H9 (cell line): ENCODE measurements at regions not wholly inside any gene's neighbourhood (a gene's known extent, or its start where the extent isn't known, plus 50 kb on each side); places are given as distances from the start of the nearest gene placed in this dataset.
A peak's percentile ranks its signal among the peaks of the same experiment; 100 is the strongest.

ENCODE experiments used
- DNase-seq: peaks from one replicate; pipeline ENCODE4 v3.0.0-alpha.2; 2017
- H2AFZ ChIP-seq: one replicate; pipeline ENCODE4 v1.6.1; 2013; ENCODE audit warnings: mild to moderate bottlenecking, low read length, control low read depth, moderate library complexity
- H2AK5ac ChIP-seq: 2 replicates; pipeline ENCODE4 v1.6.1; 2013; ENCODE audit warnings: low read length, control low read depth, mixed read lengths; ENCODE audit not compliant: insufficient read length
- H2BK120ac ChIP-seq: one replicate; pipeline ENCODE4 v1.6.1; 2013; ENCODE audit warnings: low read depth, mild to moderate bottlenecking, low read length, control low read depth, inconsistent platforms; ENCODE audit not compliant: poor library complexity, severe bottlenecking
- H2BK12ac ChIP-seq: 2 replicates; pipeline ENCODE4 v1.6.1; 2013; ENCODE audit warnings: low read length, control low read depth, mixed read lengths, low read depth; ENCODE audit not compliant: insufficient read length
- H2BK15ac ChIP-seq: 2 replicates; pipeline ENCODE4 v1.6.1; 2013; ENCODE audit warnings: low read depth, low read length, control low read depth
- H2BK20ac ChIP-seq: one replicate; pipeline ENCODE4 v1.6.1; 2013; ENCODE audit warnings: low read depth, mild to moderate bottlenecking, low read length, control low read depth, inconsistent platforms; ENCODE audit not compliant: poor library complexity, severe bottlenecking
- H2BK5ac ChIP-seq: 2 replicates; pipeline ENCODE4 v1.6.1; 2013; ENCODE audit warnings: low read length, control low read depth, mixed read lengths; ENCODE audit not compliant: insufficient read length
- H3K14ac ChIP-seq: 2 replicates; pipeline ENCODE4 v1.6.1; 2013; ENCODE audit warnings: low read length, control low read depth; ENCODE audit not compliant: insufficient read depth
- H3K18ac ChIP-seq: 2 replicates; pipeline ENCODE4 v1.6.1; 2013; ENCODE audit warnings: low read depth, mild to moderate bottlenecking, mixed read lengths, low read length, control low read depth; ENCODE audit not compliant: insufficient read length
- H3K23ac ChIP-seq: 2 replicates; pipeline ENCODE4 v1.6.1; 2013; ENCODE audit warnings: low read length, control low read depth, mixed read lengths, low read depth; ENCODE audit not compliant: insufficient read length
- H3K23me2 ChIP-seq: 2 replicates; pipeline ENCODE4 v1.6.1; 2013; ENCODE audit warnings: low read depth, mild to moderate bottlenecking, mixed read lengths, low read length, control low read depth; ENCODE audit not compliant: insufficient read length, poor library complexity, severe bottlenecking
- H3K27ac ChIP-seq: 2 replicates; pipeline ENCODE4 v1.5.1; 2013; ENCODE audit warnings: low read length, control low read depth, mixed read lengths, low read depth; ENCODE audit not compliant: insufficient read length
- H3K27me3 ChIP-seq: 2 replicates; pipeline ENCODE4 v1.6.1; 2013; ENCODE audit warnings: low read length, control low read depth, inconsistent platforms; ENCODE audit not compliant: insufficient read depth
- H3K4ac ChIP-seq: 2 replicates; pipeline ENCODE4 v1.6.1; 2013; ENCODE audit warnings: low read depth, mild to moderate bottlenecking, control low read depth, inconsistent platforms, low read length, moderate library complexity
- H3K4me1 ChIP-seq: 2 replicates; pipeline ENCODE4 v1.6.1; 2013; ENCODE audit warnings: low read length, control low read depth, inconsistent platforms; ENCODE audit not compliant: insufficient read depth
- H3K4me2 ChIP-seq: 2 replicates; pipeline ENCODE4 v1.6.1; 2013; ENCODE audit warnings: low read length, control low read depth, mixed read lengths; ENCODE audit not compliant: insufficient read length, insufficient read depth
- H3K56ac ChIP-seq: 2 replicates; pipeline ENCODE4 v1.6.1; 2013; ENCODE audit warnings: low read depth, mild to moderate bottlenecking, mixed read lengths, low read length, control low read depth; ENCODE audit not compliant: insufficient read length
- H3K79me1 ChIP-seq: 2 replicates; pipeline ENCODE4 v1.6.1; 2013; ENCODE audit warnings: low read depth, mild to moderate bottlenecking, moderate library complexity, low read length, control low read depth, inconsistent platforms; ENCODE audit not compliant: insufficient read depth, poor library complexity, severe bottlenecking
- H3K79me2 ChIP-seq: 2 replicates; pipeline ENCODE4 v1.6.1; 2013; ENCODE audit warnings: low read length, control low read depth, inconsistent platforms; ENCODE audit not compliant: insufficient read depth
- H3K9ac ChIP-seq: 2 replicates; pipeline ENCODE4 v1.6.1; 2013; ENCODE audit warnings: low read length, control low read depth, mixed read lengths; ENCODE audit not compliant: insufficient read length; ENCODE audit errors: extremely low read depth
- H3K9me3 ChIP-seq: one replicate; pipeline ENCODE4 v1.6.1; 2013; ENCODE audit warnings: low read depth, low read length, inconsistent platforms; ENCODE audit not compliant: control insufficient read depth
- H3T11ph ChIP-seq: one replicate; pipeline ENCODE4 v1.6.1; 2013; ENCODE audit warnings: mild to moderate bottlenecking, low read length, control low read depth, inconsistent platforms
- H4K20me1 ChIP-seq: one replicate; pipeline ENCODE4 v1.6.1; 2013; ENCODE audit not compliant: control insufficient read depth, insufficient read length, insufficient read depth
- H4K5ac ChIP-seq: 2 replicates; pipeline ENCODE4 v1.6.1; 2013; ENCODE audit warnings: low read depth, mild to moderate bottlenecking, mixed read lengths, low read length, control low read depth; ENCODE audit not compliant: insufficient read length
- H4K8ac ChIP-seq: replicated peaks from 2 replicates; pipeline ENCODE4 v1.6.1; 2013; ENCODE audit warnings: low read length, control low read depth, mixed read lengths, low read depth; ENCODE audit not compliant: insufficient read length
- H4K91ac ChIP-seq: 2 replicates; pipeline ENCODE4 v1.6.1; 2013; ENCODE audit warnings: low read depth, mild to moderate bottlenecking, moderate library complexity, mixed read lengths, low read length, control low read depth; ENCODE audit not compliant: insufficient read length
- H3K27ac Mint-ChIP-seq, 3 experiments: 2 replicates in 2 of 3; 3 replicates in 1 of 3; pipeline ENCODE4 v1.8.0; 2020 to 2021; ENCODE audit warnings: mixed read lengths in 3 of 3, mild to moderate bottlenecking in 1 of 3, moderate library complexity in 1 of 3
- H3K27me3 Mint-ChIP-seq: 2 replicates; pipeline ENCODE4 v1.8.0; 2021; ENCODE audit warnings: low read depth, mild to moderate bottlenecking, moderate library complexity, mixed read lengths
- H3K36me3 Mint-ChIP-seq, 3 experiments: 2 replicates in 2 of 3; 3 replicates in 1 of 3; pipeline ENCODE4 v1.8.0; 2020 to 2021; ENCODE audit warnings: low read depth in 3 of 3, mixed read lengths in 3 of 3; ENCODE audit not compliant: insufficient read depth in 1 of 3
- H3K4me1 Mint-ChIP-seq, 2 experiments: 2 replicates each; pipeline ENCODE4 v1.8.0; 2020; ENCODE audit warnings: mixed read lengths in 2 of 2
- H3K4me3 Mint-ChIP-seq, 2 experiments: 2 replicates in 1 of 2; 3 replicates in 1 of 2; pipeline ENCODE4 v1.8.0; 2020 to 2021; ENCODE audit warnings: mild to moderate bottlenecking in 2 of 2, mixed read lengths in 2 of 2, moderate library complexity in 1 of 2
- H3K9me3 Mint-ChIP-seq, 2 experiments: 2 replicates in 1 of 2; 3 replicates in 1 of 2; pipeline ENCODE4 v1.8.0; 2020; ENCODE audit warnings: mild to moderate bottlenecking in 2 of 2, mixed read lengths in 2 of 2, moderate library complexity in 1 of 2
- CTCF ChIP-seq: fragments of 200-600 bp; sonication (generic); conservative IDR thresholded peaks from 3 replicates; pipeline ENCODE4 v1.8.0; 2021; ENCODE audit warnings: antibody characterized with exemption, mild to moderate bottlenecking
- WGBS: extraction: QIAGEN DNeasy Blood & Tissue Kit; methylation state at CpG from one replicate; pipeline ENCODE4 v1.1.7; 2013; ENCODE audit warnings: missing lambda C conversion rate, low lambda C conversion rate, mixed read lengths; ENCODE audit not compliant: insufficient read length; ENCODE audit errors: extremely low coverage; 5-methylcytosine and 5-hydroxymethylcytosine counted together

- Histone ChIP-seq H2AFZ (peak overlapping the region; percentile 10), H4K20me1 (no peaks in the 10 kb centered on the region), H2AK5ac (no peak overlapping the region), H3K4me1 (no peaks in the 10 kb centered on the region), H2BK120ac (no peak overlapping the region), H3K27me3 (no peaks in the 10 kb centered on the region), H3K4me2 (no peak overlapping the region), H2BK5ac (no peak overlapping the region), H3K18ac (no peak overlapping the region), H2BK12ac (no peak overlapping the region), H4K5ac (no peak overlapping the region), H2BK20ac (no peak overlapping the region), H3K9ac (no peak overlapping the region), H3K23me2 (no peaks in the 10 kb centered on the region), H3K23ac (no peak overlapping the region), H3K27ac (no peak overlapping the region), H3K14ac (no peak overlapping the region), H3K79me2 (no peaks in the 10 kb centered on the region), H3K4ac (no peak overlapping the region), H3K56ac (no peak overlapping the region), H3K9me3 (no peaks in the 10 kb centered on the region), H3T11ph (no peak overlapping the region), H4K8ac (no peak overlapping the region), H2BK15ac (no peak overlapping the region), H4K91ac (no peak overlapping the region), H3K79me1 (no peaks in the 10 kb centered on the region)
- TF ChIP-seq CTCF: no peak
- no peak for DNase-seq
- Mint-ChIP-seq H3K36me3 (no peaks in the 10 kb centered on the region), H3K4me1 (peaks cover under 1% of the 10 kb centered on the region in 2 experiments; a peak in 3 of 4 replicates), H3K27me3 (no peaks in the 10 kb centered on the region), H3K4me3 (no peak overlapping the region), H3K9me3 (no peaks in the 10 kb centered on the region), H3K27ac (no peak overlapping the region)
- no CpG with 5 or more reads among the region's 11 CpGs for WGBS
These were observed 414.5 kb downstream of the ADGRL2 start for GRCh38 chr1:82215056-82215852.
